ENCODE measurements at regions not wholly inside any gene's neighbourhood (a gene's known extent, or its start where the extent isn't known, plus 50 kb on each side); places are given as distances from the start of the nearest gene placed in this dataset.

DNA sequence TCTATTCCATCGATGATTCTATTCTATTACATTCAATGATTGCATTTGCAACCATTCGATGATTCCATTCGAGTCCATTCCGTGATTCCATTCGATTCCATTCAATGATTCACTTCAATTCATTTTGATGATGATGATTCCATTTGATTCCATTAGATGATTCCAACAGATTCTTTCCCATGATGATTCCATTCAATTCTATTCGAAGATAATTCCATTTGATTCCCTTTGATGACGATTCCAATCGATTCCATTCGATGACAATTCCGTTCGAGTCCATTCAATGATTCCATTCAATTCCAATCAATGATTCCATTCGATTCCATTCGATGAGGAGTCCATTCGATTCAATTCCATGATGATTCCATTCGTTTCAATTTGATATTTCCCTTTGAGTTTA, 1088.8 kb downstream of the RPIA start:
- TF ChIP-seq, protein P1, sequence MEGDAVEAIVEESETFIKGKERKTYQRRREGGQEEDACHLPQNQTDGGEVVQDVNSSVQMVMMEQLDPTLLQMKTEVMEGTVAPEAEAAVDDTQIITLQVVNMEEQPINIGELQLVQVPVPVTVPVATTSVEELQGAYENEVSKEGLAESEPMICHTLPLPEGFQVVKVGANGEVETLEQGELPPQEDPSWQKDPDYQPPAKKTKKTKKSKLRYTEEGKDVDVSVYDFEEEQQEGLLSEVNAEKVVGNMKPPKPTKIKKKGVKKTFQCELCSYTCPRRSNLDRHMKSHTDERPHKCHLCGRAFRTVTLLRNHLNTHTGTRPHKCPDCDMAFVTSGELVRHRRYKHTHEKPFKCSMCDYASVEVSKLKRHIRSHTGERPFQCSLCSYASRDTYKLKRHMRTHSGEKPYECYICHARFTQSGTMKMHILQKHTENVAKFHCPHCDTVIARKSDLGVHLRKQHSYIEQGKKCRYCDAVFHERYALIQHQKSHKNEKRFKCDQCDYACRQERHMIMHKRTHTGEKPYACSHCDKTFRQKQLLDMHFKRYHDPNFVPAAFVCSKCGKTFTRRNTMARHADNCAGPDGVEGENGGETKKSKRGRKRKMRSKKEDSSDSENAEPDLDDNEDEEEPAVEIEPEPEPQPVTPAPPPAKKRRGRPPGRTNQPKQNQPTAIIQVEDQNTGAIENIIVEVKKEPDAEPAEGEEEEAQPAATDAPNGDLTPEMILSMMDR (IDR thresholded peaks at IDR 0.05) = no peak
- no peak for TF ChIP-seq POLR2A (IDR thresholded peaks at IDR 0.05)

All from adrenal gland (tissue), 5 donors.